CD4-positive, CD25-positive, alpha-beta regulatory T cell (primary cell): ENCODE measurements at regions not wholly inside any gene's neighbourhood (a gene's known extent, or its start where the extent isn't known, plus 50 kb on each side); places are given as distances from the start of the nearest gene placed in this dataset.

ENCODE experiments used
- ATAC-seq, 2 donors: fragments of 150-1000 bp; cut with Tn5 transposase; one replicate each; pipeline ENCODE4 v1.10.0; 2021; ENCODE audit warnings: low read depth in 2 of 2, moderate number of reproducible peaks in 2 of 2, moderate library complexity in 1 of 2
- DNase-seq, 3 donors: peaks; one replicate each; pipeline versions ENCODE4 v3.0.0 to v3.0.0-alpha.2; 2012 to 2022; ENCODE audit warnings: mixed read lengths in 1 of 3
- H3K27ac ChIP-seq: one replicate; pipeline ENCODE4 v1.7.0; 2013; ENCODE audit warnings: mild to moderate bottlenecking, low read length; ENCODE audit not compliant: insufficient read depth, poor library complexity, severe bottlenecking
- H3K27me3 ChIP-seq: one replicate; pipeline ENCODE4 v1.7.0; 2013; ENCODE audit warnings: low read length; ENCODE audit not compliant: control insufficient read depth, insufficient read depth
- H3K36me3 ChIP-seq: one replicate; pipeline ENCODE4 v1.7.0; 2013; ENCODE audit warnings: mild to moderate bottlenecking, low read length, moderate library complexity; ENCODE audit not compliant: control insufficient read depth, insufficient read depth
- H3K4me1 ChIP-seq: 2 replicates; pipeline ENCODE4 v1.7.0; 2013; ENCODE audit warnings: mild to moderate bottlenecking, low read length; ENCODE audit not compliant: insufficient read depth, control insufficient read depth, poor library complexity, severe bottlenecking
- H3K4me3 ChIP-seq: one replicate; pipeline ENCODE4 v1.7.0; 2013; ENCODE audit warnings: low read depth, mild to moderate bottlenecking, low read length, moderate library complexity
- H3K9me3 ChIP-seq, 2 experiments: 1 replicate in 1 of 2; 2 replicates in 1 of 2; pipeline ENCODE4 v1.7.0; 2013; ENCODE audit warnings: low read length in 2 of 2, mild to moderate bottlenecking in 1 of 2, moderate library complexity in 1 of 2; ENCODE audit not compliant: control insufficient read depth in 2 of 2
- H3K27ac Mint-ChIP-seq, 3 donors: one replicate each; pipeline ENCODE4 v1.8.0; 2020 to 2022; ENCODE audit warnings: mild to moderate bottlenecking in 3 of 3, mixed read lengths in 3 of 3, moderate library complexity in 2 of 3
- H3K27me3 Mint-ChIP-seq: one replicate; pipeline ENCODE4 v1.8.0; 2022; ENCODE audit warnings: mild to moderate bottlenecking, mixed read lengths
- H3K36me3 Mint-ChIP-seq: one replicate; pipeline ENCODE4 v1.8.0; 2020; ENCODE audit warnings: mixed read lengths
- H3K4me1 Mint-ChIP-seq, 4 donors: one replicate each; pipeline ENCODE4 v1.8.0; 2020 to 2022; ENCODE audit warnings: mixed read lengths in 4 of 4, mild to moderate bottlenecking in 1 of 4
- H3K4me3 Mint-ChIP-seq, 4 donors: one replicate each; pipeline ENCODE4 v1.8.0; 2020 to 2022; ENCODE audit warnings: mild to moderate bottlenecking in 4 of 4, mixed read lengths in 4 of 4, moderate library complexity in 3 of 4
- H3K9me3 Mint-ChIP-seq, 7 donors: one replicate each; pipeline ENCODE4 v1.8.0; 2020 to 2022; ENCODE audit warnings: mixed read lengths in 7 of 7, mild to moderate bottlenecking in 3 of 7, moderate library complexity in 2 of 7

- no peaks in the 10 kb centered on the region for H3K36me3 ChIP-seq
- H3K27ac ChIP-seq: no peak overlapping the region
- Mint-ChIP-seq H3K4me3 (no peak overlapping the region), H3K4me1 (no peaks in the 10 kb centered on the region), H3K36me3 (no peaks in the 10 kb centered on the region), H3K9me3 (peaks cover 0 to 18% (median 13%) of the 10 kb centered on the region in 7 donors), H3K27ac (no peak overlapping the region), H3K27me3 (no peaks in the 10 kb centered on the region)
- no peaks in the 10 kb centered on the region for H3K4me1 ChIP-seq
- no peaks in the 10 kb centered on the region for H3K27me3 ChIP-seq
- H3K9me3 ChIP-seq: peaks cover 0 to 5% of the 10 kb centered on the region in 2 experiments
- H3K4me3 ChIP-seq: no peak overlapping the region
- no peak for ATAC-seq
- DNase-seq: no peak
These were observed 862.0 kb upstream of the CXADR start for GRCh38 chr21:16650714-16651366.

DNA sequence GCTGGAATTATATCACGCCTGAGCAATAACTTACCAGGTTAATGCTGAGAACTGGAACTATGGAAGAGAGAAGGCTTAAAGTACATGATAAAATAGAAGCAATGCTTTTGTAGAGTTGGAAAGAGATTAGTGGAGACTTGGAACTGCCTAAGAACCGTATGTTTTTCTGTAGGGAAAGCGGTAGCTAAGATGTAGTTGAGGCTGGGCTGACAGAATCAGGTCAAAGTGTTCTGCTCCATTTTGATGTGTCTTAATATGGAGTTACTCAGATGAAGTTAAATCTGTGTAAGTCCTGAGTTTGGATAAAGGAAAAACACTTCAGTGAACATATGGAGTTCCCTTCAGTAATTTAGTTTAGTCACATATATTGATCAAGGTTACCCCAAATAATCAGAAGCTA lies 860.9 kb upstream of the CXADR start:
- DNase-seq (no peak), ATAC-seq (no peak)
- Histone ChIP-seq H3K27me3 (no peaks in the 10 kb centered on the region), H3K9me3 (peaks cover 5 to 6% of the 10 kb centered on the region in 2 experiments), H3K27ac (no peak overlapping the region), H3K4me3 (no peak overlapping the region), H3K4me1 (no peaks in the 10 kb centered on the region), H3K36me3 (no peaks in the 10 kb centered on the region)
- H3K4me1 Mint-ChIP-seq: no peaks in the 10 kb centered on the region
- no peak overlapping the region for H3K4me3 Mint-ChIP-seq
- H3K27ac Mint-ChIP-seq: no peak overlapping the region
- no peaks in the 10 kb centered on the region for H3K36me3 Mint-ChIP-seq
- no peaks in the 10 kb centered on the region for H3K27me3 Mint-ChIP-seq
- H3K9me3 Mint-ChIP-seq: peaks cover 0 to 18% (median 11%) of the 10 kb centered on the region in 7 donors

DNA sequence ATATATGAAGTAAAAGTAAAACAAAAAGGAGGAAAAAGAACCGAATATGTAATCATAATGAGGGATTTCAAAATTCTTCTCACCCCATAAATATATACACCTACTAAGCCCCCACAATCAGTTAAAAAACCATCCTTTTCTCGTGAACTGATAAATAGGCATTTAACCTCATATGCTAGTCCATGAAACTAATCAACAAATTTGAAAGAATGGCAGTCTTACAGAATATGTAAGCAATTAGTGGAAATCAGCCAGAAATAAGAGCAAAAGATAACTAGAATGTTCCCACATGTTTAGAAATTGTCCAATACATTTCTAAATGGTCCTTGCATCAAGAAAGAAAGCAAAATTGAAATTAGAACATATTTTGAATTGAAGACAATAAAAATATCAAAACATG lies 849.4 kb upstream of the CXADR start:
- H3K9me3 ChIP-seq: no peaks in the 10 kb centered on the region
- no peaks in the 10 kb centered on the region for H3K4me1 ChIP-seq
- H3K36me3 Mint-ChIP-seq: no peaks in the 10 kb centered on the region
- H3K4me1 Mint-ChIP-seq: no peaks in the 10 kb centered on the region
- H3K27me3 Mint-ChIP-seq: no peaks in the 10 kb centered on the region
- no peak for ATAC-seq
- H3K27me3 ChIP-seq: no peaks in the 10 kb centered on the region
- H3K36me3 ChIP-seq: no peaks in the 10 kb centered on the region
- H3K27ac ChIP-seq: no peak overlapping the region
- H3K9me3 Mint-ChIP-seq: peaks cover 0 to 14% (median 3%) of the 10 kb centered on the region in 7 donors
- H3K4me3 Mint-ChIP-seq: no peak overlapping the region
- H3K27ac Mint-ChIP-seq: no peak overlapping the region
- DNase-seq: no peak
- H3K4me3 ChIP-seq: no peak overlapping the region

DNA sequence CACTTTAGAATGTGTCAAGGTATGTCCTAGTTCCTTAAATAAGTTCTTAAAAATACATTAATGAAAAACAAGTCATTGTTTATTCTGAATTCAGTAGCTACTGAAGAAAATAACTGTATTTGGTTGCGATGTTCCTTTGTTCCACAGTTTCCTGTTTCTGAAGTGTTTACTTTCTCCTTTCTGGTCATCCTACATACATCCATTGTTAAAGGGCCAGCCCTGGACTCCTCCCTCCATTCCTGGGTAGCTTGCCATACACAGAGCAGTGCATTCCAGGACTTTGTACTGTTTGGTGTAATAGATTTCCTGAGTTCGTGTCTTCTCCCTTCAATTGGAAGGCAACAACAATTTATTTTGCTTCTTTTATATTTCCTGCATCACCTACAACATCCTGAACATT lies 845.4 kb upstream of the CXADR start:
- Histone ChIP-seq H3K4me1 (no peaks in the 10 kb centered on the region), H3K36me3 (no peaks in the 10 kb centered on the region), H3K4me3 (no peak overlapping the region), H3K9me3 (peaks cover 0 to 2% of the 10 kb centered on the region in 2 experiments), H3K27me3 (no peaks in the 10 kb centered on the region), H3K27ac (no peak overlapping the region)
- Mint-ChIP-seq H3K9me3 (peaks cover 0 to 13% (median 4%) of the 10 kb centered on the region in 7 donors), H3K4me3 (no peak overlapping the region), H3K36me3 (no peaks in the 10 kb centered on the region), H3K27ac (no peak overlapping the region), H3K27me3 (no peaks in the 10 kb centered on the region), H3K4me1 (no peaks in the 10 kb centered on the region)
- ATAC-seq: no peak
- DNase-seq: no peak

- H3K9me3 Mint-ChIP-seq: peaks cover 0 to 13% (median 9%) of the 10 kb centered on the region in 7 donors
- H3K4me1 Mint-ChIP-seq: no peaks in the 10 kb centered on the region
- H3K27ac Mint-ChIP-seq: no peak overlapping the region
- H3K27me3 Mint-ChIP-seq: no peaks in the 10 kb centered on the region
- ATAC-seq (no peak), DNase-seq (no peak)
- H3K27me3 ChIP-seq: no peaks in the 10 kb centered on the region
- H3K36me3 Mint-ChIP-seq: no peaks in the 10 kb centered on the region
- peaks cover 0 to under 1% of the 10 kb centered on the region in 2 experiments for H3K9me3 ChIP-seq
- no peak overlapping the region for H3K4me3 Mint-ChIP-seq
- no peak overlapping the region for H3K4me3 ChIP-seq
- no peaks in the 10 kb centered on the region for H3K36me3 ChIP-seq
- no peaks in the 10 kb centered on the region for H3K4me1 ChIP-seq
- H3K27ac ChIP-seq: no peak overlapping the region
These were observed 837.9 kb upstream of the CXADR start for GRCh38 chr21:16674949-16675348.

DNA sequence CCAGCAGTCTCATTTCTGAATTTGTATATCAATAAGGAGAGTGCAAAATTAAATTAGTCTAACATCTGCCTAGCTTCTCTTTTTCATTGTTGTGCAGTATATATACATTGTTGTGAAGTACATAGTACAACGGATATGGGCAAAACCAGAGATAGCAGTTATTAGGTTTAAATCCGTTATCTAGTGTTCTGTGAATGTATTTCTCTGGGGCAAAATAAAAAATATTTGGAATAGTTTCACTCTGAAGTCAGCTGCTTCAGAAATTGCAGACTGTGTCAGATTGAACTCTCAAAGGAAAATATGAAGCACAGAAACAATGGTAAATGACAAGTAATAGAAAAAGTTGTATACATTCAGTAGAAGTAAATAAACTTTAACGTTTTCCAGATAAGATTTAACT lies 836.5 kb upstream of the CXADR start:
- DNase-seq (no peak), ATAC-seq (no peak)
- Mint-ChIP-seq H3K4me1 (no peaks in the 10 kb centered on the region), H3K27me3 (no peaks in the 10 kb centered on the region), H3K36me3 (no peaks in the 10 kb centered on the region), H3K9me3 (peaks cover 0 to 13% (median 7%) of the 10 kb centered on the region in 7 donors), H3K27ac (no peak overlapping the region), H3K4me3 (no peak overlapping the region)
- Histone ChIP-seq H3K27me3 (no peaks in the 10 kb centered on the region), H3K27ac (no peak overlapping the region), H3K36me3 (no peaks in the 10 kb centered on the region), H3K9me3 (no peaks in the 10 kb centered on the region), H3K4me1 (no peaks in the 10 kb centered on the region), H3K4me3 (no peak overlapping the region)

- Histone ChIP-seq H3K9me3 (peaks cover 0 to 2% of the 10 kb centered on the region in 2 experiments), H3K27me3 (no peaks in the 10 kb centered on the region), H3K36me3 (no peaks in the 10 kb centered on the region), H3K4me3 (no peak overlapping the region), H3K4me1 (no peaks in the 10 kb centered on the region), H3K27ac (no peak overlapping the region)
- ATAC-seq (no peak), DNase-seq (no peak)
- Mint-ChIP-seq H3K4me3 (no peak overlapping the region), H3K9me3 (peaks cover 0 to 9% (median 7%) of the 10 kb centered on the region in 7 donors), H3K27ac (no peak overlapping the region), H3K4me1 (no peaks in the 10 kb centered on the region), H3K36me3 (no peaks in the 10 kb centered on the region), H3K27me3 (no peaks in the 10 kb centered on the region)
These were observed 834.2 kb upstream of the CXADR start for GRCh38 chr21:16678429-16679160.

DNA sequence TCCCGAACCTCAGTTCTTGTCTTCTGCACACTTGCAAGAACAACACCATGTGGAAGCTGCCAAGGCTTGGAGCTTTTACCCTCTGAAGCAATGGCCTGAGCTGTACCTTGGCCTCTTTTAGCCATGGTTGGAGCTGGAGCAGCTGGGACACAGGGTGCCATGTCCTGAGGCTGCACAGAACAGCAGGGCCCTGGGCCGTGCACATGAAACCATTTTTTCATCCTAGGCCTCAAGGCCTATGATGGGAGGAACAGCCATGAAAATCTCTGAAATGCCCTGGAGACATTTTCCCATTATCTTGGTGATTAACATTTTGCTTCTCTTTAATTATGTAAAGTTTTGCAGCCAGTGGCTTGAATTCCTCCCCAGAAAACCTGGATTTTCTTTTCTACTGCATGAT lies 817.8 kb upstream of the CXADR start:
- H3K4me1 Mint-ChIP-seq: no peaks in the 10 kb centered on the region
- H3K9me3 Mint-ChIP-seq: peaks cover 0 to 25% (median 7%) of the 10 kb centered on the region in 7 donors

More for the DNA sequence above, 817.8 kb upstream of the CXADR start:
- Mint-ChIP-seq H3K36me3 (no peaks in the 10 kb centered on the region), H3K27me3 (peaks cover 5% of the 10 kb centered on the region), H3K27ac (no peak overlapping the region), H3K4me3 (no peak overlapping the region)
- Histone ChIP-seq H3K36me3 (no peaks in the 10 kb centered on the region), H3K4me3 (no peak overlapping the region), H3K27ac (no peak overlapping the region), H3K4me1 (no peaks in the 10 kb centered on the region), H3K9me3 (peaks cover 0 to 2% of the 10 kb centered on the region in 2 experiments), H3K27me3 (no peaks in the 10 kb centered on the region)
- no peak for ATAC-seq
- no peak for DNase-seq
